Stimulated activated naive CD4-positive, alpha-beta T cell treated with Interleukin-2 at 50 U/mL for 16 hours (primary cell): ENCODE measurements at regions not wholly inside any gene's neighbourhood (a gene's known extent, or its start where the extent isn't known, plus 50 kb on each side); places are given as distances from the start of the nearest gene placed in this dataset.

Source experiments
- DNase-seq: peaks from one replicate; lab custom pipeline; 2025; lab: John Stamatoyannopoulos, UW

DNA sequence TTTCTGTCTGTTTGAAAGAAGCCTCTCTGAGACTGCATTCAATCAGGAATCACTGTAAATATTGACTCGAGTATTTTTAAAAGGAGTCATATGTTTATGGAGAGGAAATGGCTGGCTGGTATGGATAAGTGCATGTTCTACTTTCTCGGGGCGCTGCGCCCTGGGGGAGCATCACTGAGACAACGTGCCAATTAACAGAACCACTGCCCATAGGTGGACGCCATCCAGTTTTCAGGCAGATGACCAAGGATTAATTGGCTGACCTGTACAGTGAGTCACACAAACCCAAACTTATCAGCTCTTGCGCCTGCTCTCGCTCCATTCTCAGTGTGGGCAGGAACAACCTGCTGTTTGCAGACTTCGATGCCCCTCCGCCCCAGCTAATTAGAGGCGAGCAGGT lies 571.2 kb downstream of the QKI start:
- no peak for DNase-seq

DNA sequence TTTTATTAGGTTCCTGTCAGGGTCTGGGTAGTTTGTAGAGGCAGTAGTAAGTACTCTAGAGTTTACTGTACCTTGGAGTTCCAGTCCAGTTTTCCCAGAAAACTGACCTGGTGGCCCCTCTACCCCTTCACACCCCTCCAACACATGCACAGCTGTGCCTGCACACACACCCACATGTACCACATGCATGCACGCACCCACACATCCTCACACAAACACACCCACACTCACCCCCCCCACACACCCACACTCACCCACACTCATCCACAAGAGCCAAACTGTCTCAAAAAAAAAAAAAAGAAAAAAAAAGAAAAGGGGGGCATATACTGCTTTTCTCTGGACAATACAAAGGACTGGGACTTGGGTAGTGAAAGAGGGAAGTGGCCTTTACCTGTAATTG lies 570.5 kb downstream of the QKI start:
- DNase-seq: no peak

- DNase-seq: no peak
Measured at GRCh38 chr6:163984124-163984936, 569.8 kb downstream of the QKI start.

DNA sequence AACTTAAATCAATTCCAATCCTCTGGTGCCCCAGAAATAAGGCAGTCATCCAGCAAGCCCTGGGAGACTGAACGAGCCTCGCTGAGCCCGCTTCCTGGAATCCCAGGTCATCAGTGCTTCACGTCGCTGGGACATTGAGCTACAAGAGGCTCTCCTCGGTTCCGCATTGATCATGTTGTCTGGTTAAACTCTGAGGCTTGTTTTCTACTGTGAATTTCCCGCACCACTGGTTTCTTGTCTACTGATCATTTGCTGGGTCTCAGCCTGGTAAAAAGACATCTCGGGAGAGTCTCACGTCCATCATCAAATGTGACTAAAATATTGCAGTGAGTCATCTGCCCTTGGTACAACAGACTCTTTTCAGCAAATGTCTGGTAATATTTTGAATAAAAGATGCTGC lies 569.2 kb downstream of the QKI start:
- no peak for DNase-seq

- DNase-seq: no peak
Measured at GRCh38 chr6:163974322-163974721, 559.8 kb downstream of the QKI start.

- no peak for DNase-seq
Measured at GRCh38 chr6:163971841-163972838, 557.6 kb downstream of the QKI start.

- DNase-seq: no peak
Measured at GRCh38 chr6:163970846-163971564, 556.5 kb downstream of the QKI start.

GRCh38 chr6:163965426-163966348 lies 551.2 kb downstream of the QKI start:
- DNase-seq: no peak

DNA sequence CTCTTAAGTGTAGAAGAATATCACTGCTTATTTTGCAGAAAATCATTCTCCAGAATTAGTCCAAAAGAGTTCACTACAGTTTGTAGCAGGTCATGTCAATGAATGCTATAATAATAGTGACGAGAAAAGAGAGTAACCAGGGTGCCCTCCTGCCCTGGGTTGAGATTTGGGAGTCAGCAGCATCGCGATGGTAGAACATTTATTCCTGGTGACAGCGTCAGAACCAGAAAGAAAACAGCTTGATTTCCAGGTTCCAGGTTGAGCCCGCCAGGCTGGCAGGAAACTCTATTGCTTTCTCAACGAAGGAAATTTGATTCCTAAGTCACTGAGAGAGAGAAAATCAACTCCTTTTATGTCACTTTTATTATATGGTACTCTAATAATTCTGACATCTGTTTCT lies 550.3 kb downstream of the QKI start:
- no peak for DNase-seq

GRCh38 chr6:163963205-163964120 lies 548.9 kb downstream of the QKI start:
- no peak for DNase-seq

DNA sequence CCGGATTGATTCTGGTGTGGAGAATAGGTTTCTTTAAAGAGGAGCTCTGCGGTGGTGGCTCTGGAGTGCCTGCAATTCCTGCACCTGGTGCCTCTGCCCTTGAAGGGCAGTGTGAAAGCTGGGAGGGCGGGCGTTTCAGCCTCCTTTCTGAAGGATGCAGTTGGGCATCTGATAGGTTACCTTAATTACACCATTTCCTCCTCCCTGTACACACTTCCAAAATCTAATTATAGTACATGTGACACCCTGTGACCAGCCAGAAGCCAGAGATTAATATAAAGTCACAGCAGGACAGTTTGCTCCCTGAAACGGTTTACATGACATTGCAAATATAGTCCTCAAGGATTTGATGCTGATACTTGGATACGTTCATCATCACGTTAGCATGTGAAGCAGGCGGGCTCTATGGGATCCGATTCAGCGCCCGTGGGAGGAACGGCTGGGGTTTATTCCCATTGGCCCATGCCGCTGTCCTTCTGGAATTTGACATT lies 548.2 kb downstream of the QKI start:
- no peak for DNase-seq

DNA sequence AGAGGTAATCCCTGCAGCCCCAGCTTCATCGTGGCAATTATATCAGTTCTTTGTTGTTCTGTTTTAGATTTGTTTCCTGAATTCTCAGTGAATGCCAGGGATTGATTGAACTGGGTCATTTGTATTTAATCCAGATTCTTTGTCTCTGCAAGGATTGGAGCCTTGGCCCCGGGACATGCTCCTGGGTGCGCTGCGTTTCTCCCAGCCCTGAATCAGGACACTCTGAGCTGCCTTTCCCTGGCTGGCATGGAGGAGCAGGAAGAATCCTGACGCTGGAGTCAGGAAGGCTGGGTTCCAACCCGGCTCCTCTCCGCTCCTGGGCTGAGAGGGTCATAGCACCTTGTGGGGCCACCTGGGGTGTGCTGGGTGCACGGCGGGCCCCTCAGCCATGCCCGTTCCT lies 545.6 kb downstream of the QKI start:
- no peak for DNase-seq

DNA sequence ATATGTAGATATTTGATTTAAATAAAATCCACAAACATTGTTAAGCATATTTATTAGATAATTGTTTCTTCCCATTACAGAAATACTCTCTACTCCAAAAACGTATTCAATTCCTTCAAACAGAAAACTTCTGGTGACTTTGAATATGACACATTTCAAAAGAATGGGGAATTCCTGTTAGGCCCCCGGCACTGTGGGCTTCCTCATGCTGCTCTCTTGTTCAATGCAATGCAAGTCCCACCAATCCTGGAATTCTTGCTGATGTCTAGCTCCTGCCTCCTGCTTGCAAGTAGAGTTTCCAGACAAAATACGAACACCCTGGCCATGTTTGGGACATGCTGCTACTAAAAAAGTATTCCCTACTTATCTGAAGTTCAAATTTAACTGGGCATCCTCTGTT lies 544.1 kb downstream of the QKI start:
- DNase-seq: no peak

- DNase-seq: peak; percentile 40
Measured at GRCh38 chr6:163956571-163957407, 542.3 kb downstream of the QKI start.

GRCh38 chr6:163955756-163956155 lies 541.2 kb downstream of the QKI start:
- DNase-seq: no peak

DNA sequence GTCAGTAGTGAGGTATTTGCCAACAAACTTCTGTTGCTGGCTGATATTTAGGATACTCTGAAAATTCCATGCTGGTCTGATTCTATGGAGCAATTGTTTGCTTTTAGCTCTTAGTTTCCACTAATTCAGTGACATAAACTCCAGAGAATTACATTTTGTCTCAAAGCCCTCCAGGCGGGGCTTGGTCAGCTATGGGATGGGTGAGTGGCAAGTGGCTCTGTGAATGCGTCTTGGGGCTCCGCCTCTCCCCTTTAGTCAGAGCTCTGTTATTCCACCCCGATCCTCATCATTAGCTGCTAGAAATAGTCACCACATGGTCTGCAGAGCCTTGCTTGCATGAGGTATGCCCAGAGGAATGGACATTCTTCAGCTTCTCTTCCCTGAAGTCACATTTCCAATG lies 540.6 kb downstream of the QKI start:
- DNase-seq: no peak

DNA sequence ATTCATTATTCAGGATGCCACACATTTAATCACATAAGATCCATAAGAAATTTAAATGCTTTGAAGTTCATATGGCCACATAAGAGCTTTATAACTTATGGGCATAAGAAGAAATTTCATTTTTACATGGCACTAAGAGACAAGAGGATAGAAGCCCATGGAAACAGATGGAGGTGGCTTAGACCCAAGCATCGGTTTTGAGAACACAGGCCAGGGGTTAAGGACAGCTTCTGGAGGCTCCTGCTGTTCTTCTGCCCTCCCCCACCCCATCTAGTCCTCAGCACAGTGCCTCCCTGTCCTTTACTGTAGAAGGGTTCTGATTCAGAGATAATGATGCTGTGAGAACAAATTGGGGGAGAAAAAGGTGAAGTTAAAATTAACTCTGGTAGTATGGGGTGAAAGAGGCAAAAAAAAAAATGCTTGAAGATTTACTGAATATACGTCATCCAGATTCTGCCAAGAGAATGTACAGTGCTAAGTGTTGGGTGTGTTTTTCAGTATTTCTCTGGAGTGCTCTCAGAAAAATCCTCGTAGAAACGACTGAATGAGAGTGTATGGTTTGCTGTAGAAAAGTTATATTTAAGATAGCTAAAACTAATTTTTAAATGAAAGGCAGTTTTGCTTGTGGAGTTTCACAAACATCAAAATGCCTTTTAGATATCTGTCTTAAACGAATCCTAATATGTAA lies 539.7 kb downstream of the QKI start:
- DNase-seq: no peak

- DNase-seq: no peak
Measured at GRCh38 chr6:163952005-163952404, 537.5 kb downstream of the QKI start.
